Coronary artery (tissue), 2 donors: ENCODE measurements at regions not wholly inside any gene's neighbourhood (a gene's known extent, or its start where the extent isn't known, plus 50 kb on each side); places are given as distances from the start of the nearest gene placed in this dataset.

ENCODE experiments used
- DNase-seq: peaks from one replicate; pipeline ENCODE4 v3.0.0-alpha.2; 2017; ENCODE audit warnings: low spot score
- H3K27ac ChIP-seq, 2 donors: fragments of 200-600 bp; sonication (generic); one replicate each; pipeline ENCODE4 v1.5.1; 2016 to 2019
- H3K4me3 ChIP-seq: fragments of 200-600 bp; sonication (generic); 2 replicates; pipeline ENCODE4 v1.5.1; 2016; ENCODE audit warnings: mild to moderate bottlenecking, moderate library complexity
- CTCF ChIP-seq: fragments of 200-600 bp; sonication (generic); IDR thresholded peaks from one replicate; pipeline ENCODE4 v1.5.1; 2019; ENCODE audit warnings: antibody characterized with exemption

- Histone ChIP-seq H3K27ac (no peak overlapping the region), H3K4me3 (no peak overlapping the region)
- no peak for TF ChIP-seq CTCF
- no peak for DNase-seq
Observed at GRCh38 chr10:105697290-105697780, 1056.2 kb downstream of the SORCS3 start.

GRCh38 chr10:105691811-105692210 is 1050.7 kb downstream of the SORCS3 start:
- DNase-seq: no peak
- Histone ChIP-seq H3K27ac (no peak overlapping the region), H3K4me3 (no peak overlapping the region)
- no peak for TF ChIP-seq CTCF

- no peak overlapping the region for H3K27ac ChIP-seq
- H3K4me3 ChIP-seq: no peak overlapping the region
- no peak for DNase-seq
- no peak for TF ChIP-seq CTCF
Observed at GRCh38 chr10:105682911-105683310, 1041.8 kb downstream of the SORCS3 start.

- no peak for TF ChIP-seq CTCF
- no peak for DNase-seq
Observed at GRCh38 chr10:105681051-105681450, 1040.0 kb downstream of the SORCS3 start.

GRCh38 chr10:105679781-105680180 is 1038.7 kb downstream of the SORCS3 start:
- TF ChIP-seq CTCF: no peak
- DNase-seq: no peak
- no peak overlapping the region for H3K4me3 ChIP-seq
- H3K27ac ChIP-seq: no peak overlapping the region

More at GRCh38 chr10:105681051-105681450, 1040.0 kb downstream of the SORCS3 start:
- Histone ChIP-seq H3K27ac (no peak overlapping the region), H3K4me3 (no peak overlapping the region)

- Histone ChIP-seq H3K27ac (no peak overlapping the region), H3K4me3 (no peak overlapping the region)
- no peak for DNase-seq
- TF ChIP-seq CTCF: no peak
Observed at GRCh38 chr10:105675333-105675732, 1034.2 kb downstream of the SORCS3 start.

- no peak overlapping the region for H3K27ac ChIP-seq
- no peak for TF ChIP-seq CTCF
- H3K4me3 ChIP-seq: no peak overlapping the region
- no peak for DNase-seq
Observed at GRCh38 chr10:105674448-105674847, 1033.4 kb downstream of the SORCS3 start.
